ENCODE measurements at regions not wholly inside any gene's neighbourhood (a gene's known extent, or its start where the extent isn't known, plus 50 kb on each side); places are given as distances from the start of the nearest gene placed in this dataset.
"Not testable (repeated sequence)": the region's sequence is repeated elsewhere in the genome, so short reads cannot be mapped to it uniquely, and the experiment has no call there.

GRCh38 chr3:89740080-89740880 lies 632.9 kb downstream of the EPHA3 start:
- Histone ChIP-seq H3K4me3 (ENCODE audit: control insufficient read depth in 1 of 7, extremely low read depth in 1 of 7, insufficient read depth in 4 of 7, low read depth in 2 of 7, low read length in 6 of 7) (no peak overlapping the region), H3K27ac (ENCODE audit: insufficient read depth in 1 of 2, low read depth in 1 of 2, low read length in 2 of 2, poor library complexity in 1 of 2, severe bottlenecking in 2 of 2) (no peak overlapping the region), H3K36me3 (ENCODE audit: control insufficient read depth in 4 of 4, insufficient read depth in 4 of 4, low read length in 3 of 4) (no peaks in the 10 kb centered on the region), H3K27me3 (replicated peaks in 2 of 5; ENCODE audit: control insufficient read depth in 4 of 5, insufficient read depth in 5 of 5, low read length in 4 of 5) (no peaks in the 10 kb centered on the region), H3K4me1 (ENCODE audit: control extremely low read depth in 1 of 4, control insufficient read depth in 4 of 4, insufficient read depth in 4 of 4, low read length in 3 of 4) (no peaks in the 10 kb centered on the region), H3K9me3 (ENCODE audit: control extremely low read depth in 1 of 5, control insufficient read depth in 4 of 5, insufficient read depth in 2 of 5, low read depth in 1 of 5, low read length in 4 of 5) (no peaks in the 10 kb centered on the region)
- ChIA-PET POLR2A (no interaction called here), CTCF (no interaction called here)
- WGBS (ENCODE audit: insufficient coverage): no CpG with 5 or more reads among the region's 1 CpG
- DNase-seq: no peak

- Histone ChIP-seq H3K4me3 (ENCODE audit: control insufficient read depth in 1 of 7, extremely low read depth in 1 of 7, insufficient read depth in 4 of 7, low read depth in 2 of 7, low read length in 6 of 7) (no peak overlapping the region), H3K36me3 (ENCODE audit: control insufficient read depth in 4 of 4, insufficient read depth in 4 of 4, low read length in 3 of 4) (no peaks in the 10 kb centered on the region), H3K27me3 (replicated peaks in 2 of 5; ENCODE audit: control insufficient read depth in 4 of 5, insufficient read depth in 5 of 5, low read length in 4 of 5) (no peaks in the 10 kb centered on the region), H3K4me1 (ENCODE audit: control extremely low read depth in 1 of 4, control insufficient read depth in 4 of 4, insufficient read depth in 4 of 4, low read length in 3 of 4) (no peaks in the 10 kb centered on the region), H3K27ac (ENCODE audit: insufficient read depth in 1 of 2, low read depth in 1 of 2, low read length in 2 of 2, poor library complexity in 1 of 2, severe bottlenecking in 2 of 2) (no peak overlapping the region), H3K9me3 (ENCODE audit: control extremely low read depth in 1 of 5, control insufficient read depth in 4 of 5, insufficient read depth in 2 of 5, low read depth in 1 of 5, low read length in 4 of 5) (no peaks in the 10 kb centered on the region)
- ChIA-PET POLR2A (no interaction called here), CTCF (no interaction called here)
- DNase-seq: no peak
Measured at GRCh38 chr3:89740881-89741177, 633.4 kb downstream of the EPHA3 start.

GRCh38 chr3:89742546-89742945 lies 635.1 kb downstream of the EPHA3 start:
- 100% methylated on average over 1 of the region's 2 CpGs for WGBS (ENCODE audit: insufficient coverage)
- POLR2A ChIA-PET: no interaction called here

GRCh38 chr3:89747541-89748278 lies 640.3 kb downstream of the EPHA3 start:
- WGBS (ENCODE audit: insufficient coverage): 97% methylated on average over 10 of the region's 24 CpGs
- H3K27me3 ChIP-seq (replicated peaks in 2 of 5; ENCODE audit: control insufficient read depth in 4 of 5, insufficient read depth in 5 of 5, low read length in 4 of 5); DNase-seq; CTCF ChIA-PET; POLR2A ChIA-PET; H3K27ac ChIP-seq (ENCODE audit: insufficient read depth in 1 of 2, low read depth in 1 of 2, low read length in 2 of 2, poor library complexity in 1 of 2, severe bottlenecking in 2 of 2); H3K4me1 ChIP-seq (ENCODE audit: control extremely low read depth in 1 of 4, control insufficient read depth in 4 of 4, insufficient read depth in 4 of 4, low read length in 3 of 4); H3K36me3 ChIP-seq (ENCODE audit: control insufficient read depth in 4 of 4, insufficient read depth in 4 of 4, low read length in 3 of 4); H3K4me3 ChIP-seq (ENCODE audit: control insufficient read depth in 1 of 7, extremely low read depth in 1 of 7, insufficient read depth in 4 of 7, low read depth in 2 of 7, low read length in 6 of 7); H3K9me3 ChIP-seq (ENCODE audit: control extremely low read depth in 1 of 5, control insufficient read depth in 4 of 5, insufficient read depth in 2 of 5, low read depth in 1 of 5, low read length in 4 of 5): not testable (repeated sequence)

More at GRCh38 chr3:89742546-89742945, 635.1 kb downstream of the EPHA3 start:
- no peaks in the 10 kb centered on the region for H3K36me3 ChIP-seq (ENCODE audit: control insufficient read depth in 4 of 4, insufficient read depth in 4 of 4, low read length in 3 of 4)
- no peaks in the 10 kb centered on the region for H3K4me1 ChIP-seq (ENCODE audit: control extremely low read depth in 1 of 4, control insufficient read depth in 4 of 4, insufficient read depth in 4 of 4, low read length in 3 of 4)
- H3K27ac ChIP-seq (ENCODE audit: insufficient read depth in 1 of 2, low read depth in 1 of 2, low read length in 2 of 2, poor library complexity in 1 of 2, severe bottlenecking in 2 of 2): no peak overlapping the region
- CTCF ChIA-PET: no interaction called here
- no peaks in the 10 kb centered on the region for H3K27me3 ChIP-seq (replicated peaks in 2 of 5; ENCODE audit: control insufficient read depth in 4 of 5, insufficient read depth in 5 of 5, low read length in 4 of 5)
- H3K4me3 ChIP-seq (ENCODE audit: control insufficient read depth in 1 of 7, extremely low read depth in 1 of 7, insufficient read depth in 4 of 7, low read depth in 2 of 7, low read length in 6 of 7): no peak overlapping the region
- no peaks in the 10 kb centered on the region for H3K9me3 ChIP-seq (ENCODE audit: control extremely low read depth in 1 of 5, control insufficient read depth in 4 of 5, insufficient read depth in 2 of 5, low read depth in 1 of 5, low read length in 4 of 5)
- DNase-seq: no peak

GRCh38 chr3:89762405-89762804 lies 655.0 kb downstream of the EPHA3 start:
- DNase-seq: no peak
- ChIA-PET POLR2A (no interaction called here), CTCF (no interaction called here)
- Histone ChIP-seq H3K4me3 (ENCODE audit: control insufficient read depth in 1 of 7, extremely low read depth in 1 of 7, insufficient read depth in 4 of 7, low read depth in 2 of 7, low read length in 6 of 7) (no peak overlapping the region), H3K36me3 (ENCODE audit: control insufficient read depth in 4 of 4, insufficient read depth in 4 of 4, low read length in 3 of 4) (no peaks in the 10 kb centered on the region), H3K27ac (ENCODE audit: insufficient read depth in 1 of 2, low read depth in 1 of 2, low read length in 2 of 2, poor library complexity in 1 of 2, severe bottlenecking in 2 of 2) (no peak overlapping the region), H3K27me3 (replicated peaks in 2 of 5; ENCODE audit: control insufficient read depth in 4 of 5, insufficient read depth in 5 of 5, low read length in 4 of 5) (no peaks in the 10 kb centered on the region), H3K9me3 (ENCODE audit: control extremely low read depth in 1 of 5, control insufficient read depth in 4 of 5, insufficient read depth in 2 of 5, low read depth in 1 of 5, low read length in 4 of 5) (no peaks in the 10 kb centered on the region), H3K4me1 (ENCODE audit: control extremely low read depth in 1 of 4, control insufficient read depth in 4 of 4, insufficient read depth in 4 of 4, low read length in 3 of 4) (no peaks in the 10 kb centered on the region)
- 75% methylated on average over 1 of the region's 1 CpG for WGBS (ENCODE audit: insufficient coverage)

- H3K36me3 ChIP-seq (ENCODE audit: control insufficient read depth in 4 of 4, insufficient read depth in 4 of 4, low read length in 3 of 4): no peaks in the 10 kb centered on the region
- no peak overlapping the region for H3K4me3 ChIP-seq (ENCODE audit: control insufficient read depth in 1 of 7, extremely low read depth in 1 of 7, insufficient read depth in 4 of 7, low read depth in 2 of 7, low read length in 6 of 7)
- H3K9me3 ChIP-seq (ENCODE audit: control extremely low read depth in 1 of 5, control insufficient read depth in 4 of 5, insufficient read depth in 2 of 5, low read depth in 1 of 5, low read length in 4 of 5): no peaks in the 10 kb centered on the region
- ChIA-PET POLR2A (no interaction called here), CTCF (no interaction called here)
- DNase-seq: no peak
- H3K4me1 ChIP-seq (ENCODE audit: control extremely low read depth in 1 of 4, control insufficient read depth in 4 of 4, insufficient read depth in 4 of 4, low read length in 3 of 4): no peaks in the 10 kb centered on the region
- no peaks in the 10 kb centered on the region for H3K27me3 ChIP-seq (replicated peaks in 2 of 5; ENCODE audit: control insufficient read depth in 4 of 5, insufficient read depth in 5 of 5, low read length in 4 of 5)
- 62% methylated on average over 1 of the region's 4 CpGs for WGBS (ENCODE audit: insufficient coverage)
- no peak overlapping the region for H3K27ac ChIP-seq (ENCODE audit: insufficient read depth in 1 of 2, low read depth in 1 of 2, low read length in 2 of 2, poor library complexity in 1 of 2, severe bottlenecking in 2 of 2)
Measured at GRCh38 chr3:89783341-89783927, 676.0 kb downstream of the EPHA3 start.

- H3K36me3 ChIP-seq (ENCODE audit: control insufficient read depth in 4 of 4, insufficient read depth in 4 of 4, low read length in 3 of 4): no peaks in the 10 kb centered on the region
- ChIA-PET CTCF (no interaction called here), POLR2A (no interaction called here)
- H3K27me3 ChIP-seq (replicated peaks in 2 of 5; ENCODE audit: control insufficient read depth in 4 of 5, insufficient read depth in 5 of 5, low read length in 4 of 5): no peaks in the 10 kb centered on the region
- no peak overlapping the region for H3K27ac ChIP-seq (ENCODE audit: insufficient read depth in 1 of 2, low read depth in 1 of 2, low read length in 2 of 2, poor library complexity in 1 of 2, severe bottlenecking in 2 of 2)
- 100% methylated on average over 2 of the region's 5 CpGs for WGBS (ENCODE audit: insufficient coverage)
- H3K4me3 ChIP-seq (ENCODE audit: control insufficient read depth in 1 of 7, extremely low read depth in 1 of 7, insufficient read depth in 4 of 7, low read depth in 2 of 7, low read length in 6 of 7): no peak overlapping the region
- no peaks in the 10 kb centered on the region for H3K4me1 ChIP-seq (ENCODE audit: control extremely low read depth in 1 of 4, control insufficient read depth in 4 of 4, insufficient read depth in 4 of 4, low read length in 3 of 4)
- H3K9me3 ChIP-seq (ENCODE audit: control extremely low read depth in 1 of 5, control insufficient read depth in 4 of 5, insufficient read depth in 2 of 5, low read depth in 1 of 5, low read length in 4 of 5): no peaks in the 10 kb centered on the region
- DNase-seq: no peak
Measured at GRCh38 chr3:89787485-89787884, 680.1 kb downstream of the EPHA3 start.

All from common myeloid progenitor, CD34-positive (primary cell).